ENCODE measurements at regions not wholly inside any gene's neighbourhood (a gene's known extent, or its start where the extent isn't known, plus 50 kb on each side); places are given as distances from the start of the nearest gene placed in this dataset.

DNA sequence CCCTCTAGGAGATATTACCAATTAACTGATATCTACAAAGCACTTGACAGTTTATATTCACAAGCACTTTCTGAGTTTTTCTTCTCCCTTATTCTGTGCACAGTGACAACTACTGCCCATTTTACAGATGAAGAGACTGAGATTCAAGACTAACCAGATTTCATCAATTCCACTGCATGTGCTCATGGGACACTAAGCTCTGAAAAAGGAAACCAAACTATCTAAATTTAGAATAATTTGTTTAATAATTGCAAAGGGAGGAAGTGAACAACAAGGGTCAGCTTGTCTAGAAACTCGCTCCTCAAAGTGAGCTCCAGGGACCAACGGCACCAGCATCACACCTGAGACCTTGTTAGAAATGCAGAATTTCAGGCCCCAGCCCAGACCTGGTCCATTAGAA, 50.8 kb upstream of the MYLIP start:
- DNase-seq, result no peak

- no peak for DNase-seq
These were observed 59.2 kb upstream of the MYLIP start for GRCh38 chr6:16069671-16070070.

DNA sequence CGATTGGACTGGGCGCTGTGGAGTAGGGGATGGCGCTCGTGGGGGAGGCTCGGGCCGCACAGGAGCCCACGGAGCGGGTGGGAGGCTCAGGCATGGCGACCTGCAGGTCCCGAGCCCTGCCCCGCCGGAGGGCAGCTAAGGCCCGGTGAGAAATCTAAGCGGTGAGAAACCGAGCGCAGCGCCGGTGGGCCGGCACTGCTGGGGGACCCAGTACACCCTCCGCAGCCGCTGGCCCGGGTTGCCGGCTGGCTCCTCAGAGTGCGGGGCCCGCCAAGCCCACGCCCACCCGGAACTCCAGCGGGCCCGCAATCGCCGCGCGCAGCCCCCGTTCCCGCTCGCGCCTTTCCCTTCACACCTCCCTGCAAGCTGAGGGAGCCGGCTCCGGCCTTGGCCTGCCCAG, 59.7 kb upstream of the MYLIP start:
- no peak for DNase-seq

GRCh38 chr6:16067568-16067967, 61.3 kb upstream of the MYLIP start:
- DNase-seq, result no peak

DNA sequence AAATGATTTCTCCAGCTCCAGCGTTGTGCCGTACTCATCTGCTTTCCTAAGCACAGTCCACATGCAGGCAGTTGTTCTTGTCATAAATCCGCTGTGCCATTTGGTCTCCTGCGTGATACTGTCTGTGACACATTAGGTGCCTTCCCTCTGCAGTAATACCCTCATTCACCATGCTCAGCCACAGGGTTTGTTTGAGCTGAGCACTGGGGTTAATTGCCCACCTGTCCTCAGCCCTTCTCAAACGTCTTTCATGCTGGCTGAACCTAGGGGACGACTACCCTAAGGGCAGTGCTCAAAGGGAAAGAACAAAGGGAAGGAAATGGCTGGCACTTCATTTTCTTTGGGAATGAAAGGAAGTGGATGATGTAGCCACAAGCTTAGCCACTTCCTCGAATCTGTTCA, 64.2 kb upstream of the MYLIP start:
- no peak for DNase-seq

GRCh38 chr6:16063580-16063979, 65.3 kb upstream of the MYLIP start:
- DNase-seq, result no peak

- no peak for DNase-seq
These were observed 67.1 kb upstream of the MYLIP start for GRCh38 chr6:16061818-16062217.

GRCh38 chr6:16060039-16060438, 68.8 kb upstream of the MYLIP start:
- no peak for DNase-seq

DNA sequence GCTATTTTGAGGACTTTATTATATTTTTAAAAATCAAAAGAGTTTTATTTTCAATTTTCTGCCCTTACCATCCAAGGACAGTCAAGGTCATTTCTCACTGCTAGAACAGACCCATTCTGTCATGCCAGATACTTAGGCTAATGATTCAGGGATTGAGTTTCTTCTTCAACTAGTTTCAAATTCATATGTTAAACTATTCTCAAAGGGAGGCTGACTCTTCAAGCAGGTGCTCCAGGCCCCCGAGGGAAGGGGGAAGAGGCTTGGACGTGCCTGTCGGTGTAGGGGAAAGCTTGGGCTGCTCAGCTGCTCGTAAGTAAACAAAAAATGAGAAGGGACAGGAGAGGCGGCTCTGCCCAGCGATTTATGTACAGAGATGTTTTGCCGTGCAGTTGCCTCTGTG, 69.4 kb upstream of the MYLIP start:
- DNase-seq, result no peak

- DNase-seq, result no peak
These were observed 69.9 kb upstream of the MYLIP start for GRCh38 chr6:16058929-16059345.

DNA sequence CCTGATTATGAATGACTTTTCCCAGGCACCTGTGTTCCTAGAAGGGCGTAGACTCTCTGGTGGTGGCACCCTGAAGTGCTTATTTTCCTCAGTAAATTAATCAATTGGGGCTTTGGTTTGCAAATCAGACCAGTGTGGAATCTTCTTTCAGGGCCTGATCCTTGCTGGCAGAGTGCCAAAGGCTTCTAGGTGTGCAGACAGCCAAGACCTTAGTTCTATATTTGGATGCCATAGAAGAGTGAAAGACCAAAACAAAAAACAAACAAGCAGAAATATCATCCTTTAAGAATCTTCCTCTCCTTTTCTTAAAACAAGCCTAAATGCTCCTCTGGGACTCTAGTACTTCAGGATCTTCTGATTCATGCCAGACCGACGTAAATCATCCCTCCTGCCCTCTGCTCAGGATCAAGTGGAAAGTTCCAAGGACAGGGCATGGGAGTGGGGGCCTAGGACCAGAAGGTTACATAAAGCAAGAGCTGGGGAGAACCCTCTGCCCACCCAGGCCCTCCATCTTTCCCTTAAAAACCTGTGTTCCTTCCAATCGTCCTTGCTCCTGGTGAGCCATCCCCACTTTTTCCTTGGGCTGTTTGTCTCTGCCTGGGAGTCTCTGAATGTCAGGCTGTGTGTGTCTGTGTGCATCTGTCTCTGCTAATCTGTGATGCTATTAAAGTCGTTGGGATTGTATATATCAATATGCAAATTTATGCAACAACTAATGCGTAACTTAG, 70.5 kb upstream of the MYLIP start:
- DNase-seq, result no peak

DNA sequence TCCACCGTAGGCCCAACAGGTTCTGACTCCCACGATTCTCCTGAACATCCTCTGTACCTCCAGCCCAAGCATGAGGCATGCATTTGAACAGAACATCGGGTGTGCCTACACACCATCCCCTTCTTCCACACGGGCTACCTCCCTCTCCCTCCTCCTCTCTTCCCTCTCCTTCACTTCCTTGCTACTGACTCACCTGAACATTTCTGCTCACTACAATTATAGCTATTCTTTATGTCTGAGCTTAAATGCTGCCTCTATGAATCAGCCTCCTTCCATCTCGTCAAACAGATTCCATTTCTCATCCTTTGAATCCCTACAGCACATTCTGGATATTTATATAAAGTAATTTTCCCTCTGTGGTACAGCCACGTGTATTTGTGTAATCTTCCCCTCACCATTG, 71.4 kb upstream of the MYLIP start:
- no peak for DNase-seq

DNA sequence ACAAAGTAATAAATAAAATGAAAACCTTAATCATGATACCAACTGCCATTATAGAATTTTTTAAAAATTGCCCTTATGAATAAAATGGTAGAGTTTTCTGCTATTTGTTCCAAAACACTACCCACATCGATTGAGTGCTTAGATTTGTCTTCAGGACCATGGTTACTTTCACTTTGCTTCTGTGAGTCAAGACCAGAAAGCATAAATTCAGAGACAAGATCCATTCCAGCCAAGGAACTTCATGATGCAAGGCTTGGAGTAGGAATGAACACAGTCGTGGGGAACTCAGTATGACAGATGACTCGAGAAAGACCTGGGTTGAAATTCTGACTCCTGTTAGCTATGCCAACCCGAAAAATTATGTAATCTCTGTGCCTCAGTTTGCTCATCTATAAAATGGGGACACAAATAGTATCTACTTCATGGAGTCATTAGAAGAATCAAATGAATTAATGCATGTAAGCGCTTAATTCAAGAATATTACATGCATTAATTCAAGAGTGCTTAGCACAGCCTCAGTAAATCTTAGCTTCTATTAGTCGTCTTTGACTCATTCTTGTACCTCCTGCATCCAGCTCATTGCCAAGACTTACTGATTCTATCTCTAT, 72.5 kb upstream of the MYLIP start:
- DNase-seq, result no peak

- DNase-seq, result no peak
These were observed 73.0 kb upstream of the MYLIP start for GRCh38 chr6:16055852-16056251.

GRCh38 chr6:16049168-16049567, 79.7 kb upstream of the MYLIP start:
- DNase-seq, result no peak

- no peak for DNase-seq
These were observed 80.7 kb upstream of the MYLIP start for GRCh38 chr6:16048221-16048620.

- no peak for DNase-seq
These were observed 81.4 kb upstream of the MYLIP start for GRCh38 chr6:16047435-16047990.

GRCh38 chr6:16045238-16045637, 83.6 kb upstream of the MYLIP start:
- no peak for DNase-seq

DNA sequence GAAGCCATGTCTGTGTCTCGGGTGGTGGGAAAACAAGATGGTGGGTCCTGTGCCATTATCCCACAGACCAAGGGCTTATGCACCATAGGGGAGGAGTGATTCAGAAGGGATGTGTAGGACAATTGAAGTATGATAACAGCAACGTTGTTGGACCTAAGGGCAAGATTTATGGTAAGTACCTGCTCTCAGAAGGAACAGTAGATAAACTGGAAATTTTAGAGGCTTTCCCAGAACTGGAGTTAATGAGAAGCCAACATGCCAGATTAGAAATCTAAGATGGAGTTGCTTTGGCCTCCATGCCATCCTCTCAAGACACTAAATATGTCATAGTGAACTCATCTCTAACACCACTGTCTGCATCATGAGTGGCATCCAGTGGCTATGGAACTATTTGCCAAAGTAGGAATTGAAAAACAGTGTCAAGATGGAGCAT, 84.7 kb upstream of the MYLIP start:
- no peak for DNase-seq

GRCh38 chr6:16043171-16044135, 85.4 kb upstream of the MYLIP start:
- DNase-seq, result no peak

DNA sequence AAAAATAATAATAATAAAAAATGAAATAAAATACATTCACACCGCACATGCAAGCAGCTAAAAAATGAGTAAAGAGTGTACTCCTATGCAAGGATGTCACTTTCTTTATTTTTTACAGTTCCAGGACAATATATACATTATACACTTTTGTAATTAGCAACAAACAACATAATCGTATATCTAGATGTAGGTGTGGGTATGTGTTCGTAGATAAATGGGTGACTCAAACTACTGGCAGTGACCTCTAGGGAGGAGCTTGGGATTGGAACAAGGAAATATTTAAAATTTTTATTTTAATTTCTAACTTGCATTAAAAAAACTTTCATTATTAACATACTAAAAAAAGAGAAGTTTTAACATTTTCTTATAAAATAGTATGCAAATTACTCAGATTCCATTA, 86.1 kb upstream of the MYLIP start:
- no peak for DNase-seq

- DNase-seq, result no peak
These were observed 87.6 kb upstream of the MYLIP start for GRCh38 chr6:16041327-16041726.

- DNase-seq, result no peak
These were observed 88.3 kb upstream of the MYLIP start for GRCh38 chr6:16040628-16040974.
